Fibroblast of the conjunctiva (primary cell): ENCODE measurements at regions not wholly inside any gene's neighbourhood (a gene's known extent, or its start where the extent isn't known, plus 50 kb on each side); places are given as distances from the start of the nearest gene placed in this dataset.
"Not testable (repeated sequence)": the region's sequence is repeated elsewhere in the genome, so short reads cannot be mapped to it uniquely, and the experiment has no call there.

ENCODE experiments used
- DNase-seq: peaks from one replicate; pipeline ENCODE4 v3.0.0-alpha.2; 2010; ENCODE audit warnings: low read depth

- not testable (repeated sequence) for DNase-seq
Observed at GRCh38 chrX:63179852-63180251, 171.3 kb downstream of the SPIN4 start.

- DNase-seq: not testable (repeated sequence)
Observed at GRCh38 chrX:63176578-63176977, 174.6 kb downstream of the SPIN4 start.

GRCh38 chrX:63173841-63174718 lies 177.1 kb downstream of the SPIN4 start:
- DNase-seq: not testable (repeated sequence)

- DNase-seq: not testable (repeated sequence)
Observed at GRCh38 chrX:63169416-63169815, 181.7 kb downstream of the SPIN4 start.

GRCh38 chrX:63168949-63169348 lies 182.2 kb downstream of the SPIN4 start:
- not testable (repeated sequence) for DNase-seq

GRCh38 chrX:63167002-63167401 lies 184.1 kb downstream of the SPIN4 start:
- DNase-seq: not testable (repeated sequence)

- not testable (repeated sequence) for DNase-seq
Observed at GRCh38 chrX:63160994-63161393, 190.1 kb downstream of the SPIN4 start.

GRCh38 chrX:63160340-63160739 lies 190.8 kb downstream of the SPIN4 start:
- DNase-seq: not testable (repeated sequence)

GRCh38 chrX:63145526-63145925 lies 205.6 kb downstream of the SPIN4 start:
- not testable (repeated sequence) for DNase-seq

- not testable (repeated sequence) for DNase-seq
Observed at GRCh38 chrX:63142588-63142987, 208.5 kb downstream of the SPIN4 start.

GRCh38 chrX:63135859-63136258 lies 215.3 kb downstream of the SPIN4 start:
- DNase-seq: not testable (repeated sequence)

GRCh38 chrX:63128509-63128908 lies 222.6 kb downstream of the SPIN4 start:
- no peak for DNase-seq

- no peak for DNase-seq
Observed at GRCh38 chrX:63115196-63115595, 235.9 kb downstream of the SPIN4 start.

GRCh38 chrX:63101879-63102620 lies 249.1 kb downstream of the SPIN4 start:
- DNase-seq: no peak

GRCh38 chrX:63058204-63058603 lies 292.9 kb downstream of the SPIN4 start:
- DNase-seq: no peak

- DNase-seq: no peak
Observed at GRCh38 chrX:63050225-63050624, 300.9 kb downstream of the SPIN4 start.

- DNase-seq: no peak
Observed at GRCh38 chrX:63032811-63033210, 318.3 kb downstream of the SPIN4 start.

- no peak for DNase-seq
Observed at GRCh38 chrX:63013549-63013948, 337.6 kb downstream of the SPIN4 start.

GRCh38 chrX:63012574-63012973 lies 338.6 kb downstream of the SPIN4 start:
- DNase-seq: no peak

GRCh38 chrX:63000196-63000595 lies 350.9 kb downstream of the SPIN4 start:
- not testable (repeated sequence) for DNase-seq
